Astrocyte of the hippocampus (primary cell): ENCODE measurements at regions not wholly inside any gene's neighbourhood (a gene's known extent, or its start where the extent isn't known, plus 50 kb on each side); places are given as distances from the start of the nearest gene placed in this dataset.

Source experiments
- DNase-seq: peaks from one replicate; pipeline ENCODE4 v3.0.0; 2011; ENCODE audit warnings: low read depth, low spot score

- DNase-seq = no peak
These were observed 57.0 kb downstream of the SEC61G start for GRCh38 chr7:54701982-54702381.

DNA sequence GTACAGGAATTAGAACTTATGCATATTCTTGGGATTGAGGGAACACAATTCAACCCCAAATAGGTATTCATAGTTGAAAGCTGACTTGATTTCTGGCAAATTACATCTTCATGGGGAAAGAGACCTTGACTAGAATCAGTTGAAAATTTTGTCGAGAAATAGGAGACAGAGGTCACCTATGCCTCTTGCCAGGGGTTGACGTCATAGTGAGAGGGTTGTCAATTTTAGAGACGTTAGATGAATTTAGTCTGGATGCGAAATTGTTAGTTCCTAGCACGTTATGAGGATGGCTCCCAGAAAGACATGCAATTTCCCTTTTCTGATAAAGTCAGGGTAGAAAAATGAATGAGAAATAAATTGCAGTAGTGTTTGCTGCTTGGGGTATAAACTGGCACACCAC is 59.3 kb downstream of the SEC61G start:
- no peak for DNase-seq

GRCh38 chr7:54697659-54698186 is 61.3 kb downstream of the SEC61G start:
- no peak for DNase-seq

GRCh38 chr7:54690892-54691291 is 68.1 kb downstream of the SEC61G start:
- no peak for DNase-seq

DNA sequence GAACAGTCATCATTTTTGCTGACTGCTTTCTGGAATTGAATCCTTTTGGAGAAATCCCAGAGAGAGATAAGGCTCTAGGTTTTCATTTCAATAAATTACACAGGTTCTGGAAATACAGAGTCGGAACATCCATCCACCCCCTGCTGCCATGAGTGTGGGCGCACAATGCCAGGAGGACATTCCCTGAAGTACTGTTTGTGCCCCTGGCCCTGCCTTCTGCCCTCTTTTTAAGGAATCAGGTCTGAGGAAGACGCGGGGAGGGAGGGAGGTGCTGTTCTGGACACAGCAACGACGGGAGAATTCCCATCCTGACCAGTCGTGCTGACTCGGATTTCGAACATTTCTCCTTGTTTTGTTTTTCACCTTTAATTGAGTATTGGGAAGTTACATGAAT is 69.0 kb downstream of the SEC61G start:
- no peak for DNase-seq

- peak; percentile 3 for DNase-seq
These were observed 69.5 kb downstream of the SEC61G start for GRCh38 chr7:54689394-54690049.

GRCh38 chr7:54687462-54688212 is 71.4 kb downstream of the SEC61G start:
- DNase-seq = no peak

DNA sequence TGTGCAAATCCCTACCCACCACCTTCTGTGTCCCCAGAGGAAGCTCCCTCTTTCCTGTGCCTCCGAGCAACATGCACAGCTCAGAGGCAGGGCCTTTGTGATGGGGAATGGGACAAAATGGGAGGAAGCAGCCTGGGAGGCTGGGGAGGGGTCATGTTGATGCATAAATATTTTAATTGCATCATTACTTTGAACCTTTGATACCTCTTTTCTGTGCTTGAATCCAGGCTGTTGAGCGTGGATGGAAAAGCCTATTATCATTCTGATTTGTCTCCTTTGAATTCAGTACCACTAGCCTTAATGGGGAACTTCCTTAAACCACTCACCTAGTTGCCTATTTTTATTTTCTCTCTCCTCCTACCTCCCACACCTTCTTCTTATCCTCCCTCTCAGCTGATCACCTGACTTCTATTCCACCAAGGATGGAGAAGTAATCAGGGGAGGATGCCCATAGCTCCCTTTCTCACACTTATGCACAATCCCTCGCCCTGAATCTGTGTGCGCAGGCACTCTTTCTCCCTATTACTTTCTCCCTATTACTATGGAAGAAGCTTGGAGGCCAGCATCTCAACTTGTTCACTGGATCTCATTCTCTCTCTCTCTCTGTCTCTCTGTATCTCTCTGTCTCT is 78.5 kb downstream of the SEC61G start:
- no peak for DNase-seq

GRCh38 chr7:54679490-54679817 is 79.6 kb downstream of the SEC61G start:
- no peak for DNase-seq

GRCh38 chr7:54678763-54679489 is 80.1 kb downstream of the SEC61G start:
- no peak for DNase-seq

DNA sequence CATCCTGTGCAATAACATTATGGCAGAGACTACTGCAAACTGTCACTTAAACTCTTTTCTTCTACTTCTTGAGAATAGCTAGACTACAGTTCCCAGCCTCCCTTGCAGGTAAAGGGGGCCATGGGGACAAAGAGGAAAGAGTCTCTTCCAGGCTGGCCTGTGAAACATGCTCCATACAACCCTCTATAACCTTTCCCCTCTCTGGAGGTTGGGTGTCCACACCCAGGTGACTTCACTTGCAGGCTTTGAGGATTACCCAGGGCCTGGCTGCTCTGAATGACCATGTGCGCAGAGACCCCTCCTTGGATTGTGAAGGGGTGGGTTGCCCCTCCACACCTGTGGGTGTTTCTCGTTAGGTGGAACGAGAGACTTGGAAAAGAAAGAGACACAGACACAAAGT is 84.1 kb downstream of the SEC61G start:
- DNase-seq = no peak

DNA sequence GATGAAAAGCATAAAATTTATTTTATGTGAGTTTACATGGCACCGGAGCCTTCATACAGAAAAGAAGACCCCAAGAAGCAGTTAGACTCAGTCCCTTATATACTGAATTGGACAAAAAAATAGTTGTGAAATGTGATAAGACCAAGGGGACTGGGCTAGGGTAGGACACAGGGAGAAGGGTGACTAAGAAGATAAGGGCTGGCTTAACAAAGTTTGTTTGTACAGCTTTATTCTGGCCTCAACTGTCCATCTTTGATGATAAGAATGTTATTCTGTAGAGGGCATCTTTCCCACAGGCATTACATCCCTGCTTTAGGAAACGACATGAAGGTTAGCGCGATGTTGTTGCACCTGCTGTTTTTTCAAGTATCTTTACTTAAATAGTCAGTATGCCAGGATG is 86.5 kb downstream of the SEC61G start:
- DNase-seq = no peak

GRCh38 chr7:54664235-54665228 is 94.5 kb downstream of the SEC61G start:
- DNase-seq = peak; percentile 81

GRCh38 chr7:54663603-54664234 is 95.3 kb downstream of the SEC61G start:
- no peak for DNase-seq

GRCh38 chr7:54663186-54663585 is 95.8 kb downstream of the SEC61G start:
- no peak for DNase-seq

DNA sequence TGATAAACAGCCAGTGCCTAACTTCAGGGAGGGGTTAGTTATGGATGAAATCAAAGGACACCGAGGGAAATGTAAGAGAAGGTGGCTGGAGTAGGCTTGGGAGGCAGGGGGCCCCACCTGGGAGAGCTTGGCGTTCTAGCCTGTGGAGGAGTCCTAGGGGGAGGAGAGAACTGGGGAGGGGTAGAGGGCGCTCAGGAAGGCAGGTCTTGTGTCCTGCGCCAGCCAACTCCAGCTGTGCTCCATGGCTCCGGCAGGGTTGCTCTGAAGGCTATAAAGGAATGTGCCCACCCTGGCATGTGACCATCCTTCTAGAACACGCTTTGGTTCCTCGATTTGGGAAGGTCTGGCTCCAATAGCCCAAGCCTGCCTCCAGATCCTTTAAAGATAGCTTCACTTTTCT is 96.3 kb downstream of the SEC61G start:
- no peak for DNase-seq

GRCh38 chr7:54653905-54654304 is 105.1 kb downstream of the SEC61G start:
- no peak for DNase-seq

DNA sequence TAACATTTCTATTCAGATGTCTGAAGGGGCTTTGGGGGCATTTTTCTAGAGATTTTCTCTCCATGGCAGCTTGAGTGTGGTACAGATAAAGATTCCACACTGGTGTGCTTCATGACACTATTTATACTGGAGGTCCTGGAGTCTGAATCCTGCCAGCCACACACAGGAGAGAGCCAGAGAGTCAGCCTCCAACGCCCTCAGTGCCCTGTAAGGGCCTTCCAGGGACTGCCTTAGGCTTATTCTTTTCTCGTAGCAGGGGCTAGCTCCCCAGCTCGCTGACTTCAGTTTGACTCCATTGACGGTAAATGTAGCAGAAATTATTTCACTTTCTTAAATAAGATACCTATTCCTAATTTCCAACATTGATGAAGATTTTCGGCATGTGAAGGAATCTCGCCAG is 100.9 kb downstream of the VSTM2A start:
- DNase-seq = no peak

- DNase-seq = no peak
These were observed 95.7 kb downstream of the VSTM2A start for GRCh38 chr7:54637712-54638396.

DNA sequence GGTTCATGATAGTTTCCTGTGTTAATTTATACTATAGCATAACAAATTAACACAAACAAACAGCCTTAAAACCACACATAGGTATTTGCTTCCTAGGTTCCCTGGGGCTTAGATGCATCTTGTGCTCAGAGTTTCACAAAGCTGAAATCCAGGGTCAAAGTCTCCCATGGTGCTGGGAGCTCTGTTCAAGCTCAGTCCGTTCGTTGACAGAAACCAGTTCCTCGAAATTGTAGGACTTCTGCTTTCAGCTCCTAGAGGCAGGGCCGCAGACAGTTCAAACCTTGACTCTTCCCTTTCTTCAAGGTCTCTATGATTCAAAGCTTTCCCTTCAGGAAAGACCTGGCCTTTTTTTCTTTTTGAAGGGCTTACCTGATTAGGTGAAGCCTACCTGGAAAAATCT is 90.5 kb downstream of the VSTM2A start:
- no peak for DNase-seq
